BJ (cell line): ENCODE measurements at regions not wholly inside any gene's neighbourhood (a gene's known extent, or its start where the extent isn't known, plus 50 kb on each side); places are given as distances from the start of the nearest gene placed in this dataset.

ENCODE experiments used
- CTCF ChIA-PET: fragments of 350-600 bp; formaldehyde crosslinking; extraction: SDS; loops from one replicate; lab custom pipeline; 2021; ENCODE audit warnings: antibody characterized with exemption, inconsistent platforms; lab: Yijun Ruan, JAX
- POLR2A ChIA-PET: fragments of 300-600 bp; sonication (Branson Sonifier 250); formaldehyde crosslinking; extraction: SDS; loops from one replicate; lab custom pipeline; 2021; ENCODE audit warnings: antibody characterized with exemption; lab: Charles Lee
- DNase-seq: peaks from one replicate; pipeline ENCODE4 v3.0.0-alpha.2; 2011; ENCODE audit warnings: low read depth
- H3K27me3 ChIP-seq: 2 replicates; pipeline ENCODE4 v1.6.0; 2011; ENCODE audit warnings: low read length; ENCODE audit not compliant: control insufficient read depth, insufficient read depth
- H3K36me3 ChIP-seq: 2 replicates; pipeline ENCODE4 v1.5.1; 2011; ENCODE audit warnings: low read length; ENCODE audit not compliant: control insufficient read depth, insufficient read depth
- H3K4me3 ChIP-seq: 2 replicates; pipeline ENCODE4 v1.5.1; 2011; ENCODE audit warnings: low read depth, mild to moderate bottlenecking, control low read depth, low read length
- CTCF ChIP-seq: IDR thresholded peaks from 2 replicates; pipeline ENCODE4 v1.5.1; 2011; ENCODE audit warnings: low read depth, mild to moderate bottlenecking, control low read depth, inconsistent platforms, low read length, moderate library complexity; ENCODE audit not compliant: insufficient read depth

GRCh38 chr15:47339800-47340570 lies 377.3 kb upstream of the SEMA6D start:
- H3K27me3 ChIP-seq: no peaks in the 10 kb centered on the region; the same call in 1 of the 2 replicates
- no peaks in the 10 kb centered on the region for H3K36me3 ChIP-seq
- ChIA-PET CTCF (no interaction called here), POLR2A (no interaction called here)
- TF ChIP-seq CTCF: no peak
- DNase-seq: no peak
- H3K4me3 ChIP-seq: no peak overlapping the region

GRCh38 chr15:47340571-47340920 lies 376.8 kb upstream of the SEMA6D start:
- ChIA-PET CTCF (interaction anchor here (0.6 kb wide), 1 partner anchor 225 kb away, joined by 3 read pairs; no protein-coding TSS in a partner anchor), POLR2A (no interaction called here)
- H3K36me3 ChIP-seq: no peaks in the 10 kb centered on the region
- H3K4me3 ChIP-seq: no peak overlapping the region
- TF ChIP-seq CTCF: no peak
- no peak for DNase-seq
- H3K27me3 ChIP-seq: no peaks in the 10 kb centered on the region; the same call in 1 of the 2 replicates

GRCh38 chr15:47349179-47349578 lies 368.1 kb upstream of the SEMA6D start:
- no peak overlapping the region for H3K4me3 ChIP-seq
- no peak for TF ChIP-seq CTCF
- H3K36me3 ChIP-seq: no peaks in the 10 kb centered on the region
- H3K27me3 ChIP-seq: no peaks in the 10 kb centered on the region
- DNase-seq: no peak
- ChIA-PET POLR2A (no interaction called here), CTCF (no interaction called here)

- TF ChIP-seq CTCF: no peak
- POLR2A ChIA-PET: no interaction called here
- CTCF ChIA-PET: interaction anchor here (1.0 kb wide), 1 partner anchor 11 kb away, joined by 3 read pairs; no protein-coding TSS in a partner anchor
- no peaks in the 10 kb centered on the region for H3K36me3 ChIP-seq
- H3K4me3 ChIP-seq: no peak overlapping the region
- DNase-seq: no peak
- H3K27me3 ChIP-seq: no peaks in the 10 kb centered on the region
Measured at GRCh38 chr15:47351501-47351900, 365.8 kb upstream of the SEMA6D start.

- no peaks in the 10 kb centered on the region for H3K27me3 ChIP-seq
- TF ChIP-seq CTCF: no peak
- ChIA-PET POLR2A (no interaction called here), CTCF (interaction anchor here (1.0 kb wide), 1 partner anchor 10 kb away, joined by 3 read pairs; no protein-coding TSS in a partner anchor)
- H3K4me3 ChIP-seq: no peak overlapping the region
- no peak for DNase-seq
- no peaks in the 10 kb centered on the region for H3K36me3 ChIP-seq
Measured at GRCh38 chr15:47352217-47352616, 365.1 kb upstream of the SEMA6D start.
